ENCODE measurements at regions not wholly inside any gene's neighbourhood (a gene's known extent, or its start where the extent isn't known, plus 50 kb on each side); places are given as distances from the start of the nearest gene placed in this dataset.

GRCh38 chr6:110558575-110558974 lies 82.2 kb upstream of the SLC22A16 start:
- H3K4me3 ChIP-seq (ENCODE audit: low read depth, low read length) = no peak overlapping the region

DNA sequence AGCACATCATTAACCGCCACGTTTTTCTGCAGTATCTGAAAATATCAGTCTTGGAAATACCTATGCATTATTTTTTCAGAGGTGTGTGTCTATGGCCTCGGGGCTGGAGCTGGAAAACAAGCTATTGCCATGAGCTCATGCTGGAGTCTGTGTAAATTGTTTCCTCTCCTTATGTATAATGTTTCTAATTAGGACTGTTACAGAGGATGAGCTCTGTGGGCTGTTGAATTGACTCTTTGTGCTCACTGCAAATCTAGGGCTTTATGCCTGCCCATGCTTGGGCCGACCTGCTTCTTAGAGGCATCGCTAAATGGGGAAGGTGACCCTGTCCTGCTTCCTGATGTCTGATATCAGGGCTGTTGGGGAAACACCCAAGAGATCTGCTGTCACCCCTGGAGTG lies 80.8 kb upstream of the SLC22A16 start:
- H3K4me3 ChIP-seq (ENCODE audit: low read depth, low read length) = no peak overlapping the region
- TF ChIP-seq, protein P1, sequence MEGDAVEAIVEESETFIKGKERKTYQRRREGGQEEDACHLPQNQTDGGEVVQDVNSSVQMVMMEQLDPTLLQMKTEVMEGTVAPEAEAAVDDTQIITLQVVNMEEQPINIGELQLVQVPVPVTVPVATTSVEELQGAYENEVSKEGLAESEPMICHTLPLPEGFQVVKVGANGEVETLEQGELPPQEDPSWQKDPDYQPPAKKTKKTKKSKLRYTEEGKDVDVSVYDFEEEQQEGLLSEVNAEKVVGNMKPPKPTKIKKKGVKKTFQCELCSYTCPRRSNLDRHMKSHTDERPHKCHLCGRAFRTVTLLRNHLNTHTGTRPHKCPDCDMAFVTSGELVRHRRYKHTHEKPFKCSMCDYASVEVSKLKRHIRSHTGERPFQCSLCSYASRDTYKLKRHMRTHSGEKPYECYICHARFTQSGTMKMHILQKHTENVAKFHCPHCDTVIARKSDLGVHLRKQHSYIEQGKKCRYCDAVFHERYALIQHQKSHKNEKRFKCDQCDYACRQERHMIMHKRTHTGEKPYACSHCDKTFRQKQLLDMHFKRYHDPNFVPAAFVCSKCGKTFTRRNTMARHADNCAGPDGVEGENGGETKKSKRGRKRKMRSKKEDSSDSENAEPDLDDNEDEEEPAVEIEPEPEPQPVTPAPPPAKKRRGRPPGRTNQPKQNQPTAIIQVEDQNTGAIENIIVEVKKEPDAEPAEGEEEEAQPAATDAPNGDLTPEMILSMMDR (IDR thresholded peaks at IDR 0.05; ENCODE audit: borderline replicate concordance, insufficient read depth, low read depth, low read length) = no peak

More at GRCh38 chr6:110558575-110558974, 82.2 kb upstream of the SLC22A16 start:
- TF ChIP-seq, protein P1 (IDR thresholded peaks at IDR 0.05; ENCODE audit: borderline replicate concordance, insufficient read depth, low read depth, low read length) = no peak

- TF ChIP-seq, protein P1 (IDR thresholded peaks at IDR 0.05; ENCODE audit: borderline replicate concordance, insufficient read depth, low read depth, low read length) = no peak
- no peak overlapping the region for H3K4me3 ChIP-seq (ENCODE audit: low read depth, low read length)
Measured at GRCh38 chr6:110556317-110557110, 80.1 kb upstream of the SLC22A16 start.

DNA sequence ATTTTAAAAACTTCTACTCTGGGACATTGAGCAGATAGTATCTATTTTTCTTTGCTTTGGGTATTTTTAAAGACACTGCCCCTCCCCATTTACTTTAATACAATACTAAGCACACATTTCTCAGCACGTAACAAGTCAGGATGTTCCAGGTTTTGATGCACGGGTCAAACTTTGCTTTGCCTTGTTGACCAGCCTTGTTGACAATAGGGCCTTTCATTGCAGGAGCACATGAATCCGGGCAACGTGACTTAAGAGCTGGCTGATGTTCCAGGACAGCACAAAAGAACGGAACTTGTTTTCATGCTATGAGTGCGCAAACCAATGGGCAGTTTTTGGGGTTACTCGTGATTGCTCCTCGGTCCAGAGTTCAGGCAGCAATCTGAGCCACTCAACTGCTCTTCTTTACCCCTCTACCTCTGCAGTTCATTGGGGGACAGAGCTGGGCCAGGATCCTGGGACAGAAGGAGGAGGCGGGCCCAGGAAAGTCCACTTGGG lies 78.6 kb upstream of the SLC22A16 start:
- no peak overlapping the region for H3K4me3 ChIP-seq (ENCODE audit: low read depth, low read length)
- TF ChIP-seq, protein P1 (IDR thresholded peaks at IDR 0.05; ENCODE audit: borderline replicate concordance, insufficient read depth, low read depth, low read length) = no peak

- no peak overlapping the region for H3K4me3 ChIP-seq (ENCODE audit: low read depth, low read length)
- TF ChIP-seq, protein P1 (IDR thresholded peaks at IDR 0.05; ENCODE audit: borderline replicate concordance, insufficient read depth, low read depth, low read length) = no peak
Measured at GRCh38 chr6:110554441-110554840, 78.0 kb upstream of the SLC22A16 start.

DNA sequence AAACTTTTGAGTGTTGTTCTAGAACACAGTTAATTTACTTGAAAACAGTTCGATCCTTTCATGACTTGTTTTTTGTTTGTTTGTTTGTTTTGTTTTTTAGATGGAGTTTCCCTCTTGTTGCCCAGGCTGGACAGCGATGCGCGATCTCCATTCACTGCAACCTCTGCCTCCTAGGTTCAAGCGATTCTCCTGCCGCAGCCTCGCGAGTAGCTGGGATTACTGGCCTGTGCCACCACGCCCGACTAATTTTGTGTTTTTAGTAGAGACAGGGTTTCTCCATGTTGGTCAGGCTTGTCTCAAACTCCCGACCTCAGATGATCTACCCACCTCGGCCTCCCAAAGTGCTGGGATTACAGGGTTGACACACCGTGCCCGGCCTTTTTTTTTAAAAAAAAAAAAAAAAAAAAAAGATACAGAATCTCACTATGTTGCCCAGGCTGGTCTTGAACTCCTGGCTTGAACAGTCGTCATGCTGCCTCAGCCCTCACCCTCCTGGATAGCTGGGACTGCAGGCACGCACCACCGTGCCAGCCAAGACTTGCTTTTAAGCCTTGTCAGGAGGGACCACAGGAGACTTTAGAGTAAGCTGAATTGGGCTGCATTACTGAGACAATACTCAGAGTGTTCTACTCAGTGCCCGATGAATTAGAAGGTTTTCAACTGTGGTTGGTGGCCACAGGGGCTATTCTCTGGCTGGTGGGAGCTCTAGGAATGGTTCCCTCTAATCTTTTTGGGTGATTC lies 76.7 kb upstream of the SLC22A16 start:
- TF ChIP-seq, protein P1 (IDR thresholded peaks at IDR 0.05; ENCODE audit: borderline replicate concordance, insufficient read depth, low read depth, low read length) = no peak
- no peak overlapping the region for H3K4me3 ChIP-seq (ENCODE audit: low read depth, low read length)
